ENCODE measurements at regions not wholly inside any gene's neighbourhood (a gene's known extent, or its start where the extent isn't known, plus 50 kb on each side); places are given as distances from the start of the nearest gene placed in this dataset.

DNA sequence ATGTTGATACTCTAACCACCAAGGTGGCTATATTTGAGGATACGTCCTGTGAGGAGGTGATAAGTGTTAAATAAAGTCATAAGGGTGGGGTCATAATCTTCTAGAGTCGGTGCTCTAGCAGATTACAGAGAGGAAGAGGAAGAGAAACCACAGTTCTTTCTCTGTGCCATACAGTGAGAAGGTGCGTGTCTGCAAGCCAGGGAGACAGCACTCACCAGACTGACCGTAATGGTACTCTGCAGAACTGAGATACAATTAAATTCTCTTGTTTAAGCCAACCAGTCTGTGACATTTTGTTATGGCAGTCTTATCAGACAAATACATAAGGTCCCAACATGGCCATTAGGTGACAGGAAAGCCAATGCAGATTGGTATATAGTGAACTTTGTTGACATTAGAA is 480.9 kb upstream of the IGFBP7 start:
- Histone ChIP-seq H4K20me1 (ENCODE audit: control insufficient read depth, insufficient read depth, low read depth, low read length) (no peaks in the 10 kb centered on the region), H3F3A (ENCODE audit: control insufficient read depth, insufficient read depth) (no peaks in the 10 kb centered on the region), H3K27me3 (ENCODE audit: control insufficient read depth, low read length) (no peaks in the 10 kb centered on the region), H3K36me3 (ENCODE audit: control insufficient read depth, low read length) (no peaks in the 10 kb centered on the region), H3K4me2 (ENCODE audit: low read length) (no peak overlapping the region), H3K27ac (ENCODE audit: low read depth, low read length) (no peak overlapping the region), H3K9me3 (ENCODE audit: control insufficient read depth, insufficient read depth, low read length) (no peaks in the 10 kb centered on the region), H3K4me3 (ENCODE audit: low read length) (no peak overlapping the region), H3K79me2 (ENCODE audit: control insufficient read depth, low read length) (no peaks in the 10 kb centered on the region), H3K4me1 (ENCODE audit: control insufficient read depth, low read length) (no peaks in the 10 kb centered on the region), H3K9me2 (replicated peaks; ENCODE audit: control insufficient read depth, low read length) (no peaks in the 10 kb centered on the region)
- no peak for TF ChIP-seq EZH2phosphoT487 (IDR thresholded peaks at IDR 0.05; ENCODE audit: borderline replicate concordance, low read length)
- TF ChIP-seq, protein P1, sequence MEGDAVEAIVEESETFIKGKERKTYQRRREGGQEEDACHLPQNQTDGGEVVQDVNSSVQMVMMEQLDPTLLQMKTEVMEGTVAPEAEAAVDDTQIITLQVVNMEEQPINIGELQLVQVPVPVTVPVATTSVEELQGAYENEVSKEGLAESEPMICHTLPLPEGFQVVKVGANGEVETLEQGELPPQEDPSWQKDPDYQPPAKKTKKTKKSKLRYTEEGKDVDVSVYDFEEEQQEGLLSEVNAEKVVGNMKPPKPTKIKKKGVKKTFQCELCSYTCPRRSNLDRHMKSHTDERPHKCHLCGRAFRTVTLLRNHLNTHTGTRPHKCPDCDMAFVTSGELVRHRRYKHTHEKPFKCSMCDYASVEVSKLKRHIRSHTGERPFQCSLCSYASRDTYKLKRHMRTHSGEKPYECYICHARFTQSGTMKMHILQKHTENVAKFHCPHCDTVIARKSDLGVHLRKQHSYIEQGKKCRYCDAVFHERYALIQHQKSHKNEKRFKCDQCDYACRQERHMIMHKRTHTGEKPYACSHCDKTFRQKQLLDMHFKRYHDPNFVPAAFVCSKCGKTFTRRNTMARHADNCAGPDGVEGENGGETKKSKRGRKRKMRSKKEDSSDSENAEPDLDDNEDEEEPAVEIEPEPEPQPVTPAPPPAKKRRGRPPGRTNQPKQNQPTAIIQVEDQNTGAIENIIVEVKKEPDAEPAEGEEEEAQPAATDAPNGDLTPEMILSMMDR (IDR thresholded peaks at IDR 0.05; ENCODE audit: low read depth, low read length, poor library complexity, severe bottlenecking): no peak

DNA sequence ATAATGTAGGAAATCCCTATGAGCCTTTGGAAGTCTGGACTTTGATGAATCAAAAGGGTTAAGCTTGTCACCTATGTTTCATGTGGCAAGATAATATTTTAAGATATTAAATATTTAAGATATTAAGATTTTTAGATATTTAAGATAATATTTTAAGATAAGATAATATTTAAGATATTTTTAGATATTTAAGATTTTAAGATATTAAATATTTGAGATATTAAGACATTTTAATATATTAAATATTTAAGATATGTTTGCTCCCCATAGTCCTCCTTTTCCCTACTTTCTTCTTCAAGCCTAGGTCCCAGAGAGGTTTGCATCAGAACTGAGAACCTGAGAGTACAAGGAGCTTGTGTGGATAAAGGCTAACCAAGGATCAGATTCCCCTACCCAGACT is 478.4 kb upstream of the IGFBP7 start:
- H4K20me1 ChIP-seq (ENCODE audit: control insufficient read depth, insufficient read depth, low read depth, low read length): no peaks in the 10 kb centered on the region
- no peaks in the 10 kb centered on the region for H3K79me2 ChIP-seq (ENCODE audit: control insufficient read depth, low read length)
- no peaks in the 10 kb centered on the region for H3K9me3 ChIP-seq (ENCODE audit: control insufficient read depth, insufficient read depth, low read length)
- H3K9me2 ChIP-seq (replicated peaks; ENCODE audit: control insufficient read depth, low read length): no peaks in the 10 kb centered on the region
- no peaks in the 10 kb centered on the region for H3K27me3 ChIP-seq (ENCODE audit: control insufficient read depth, low read length)
- H3K4me2 ChIP-seq (ENCODE audit: low read length): no peak overlapping the region
- H3K27ac ChIP-seq (ENCODE audit: low read depth, low read length): no peak overlapping the region
- no peaks in the 10 kb centered on the region for H3K4me1 ChIP-seq (ENCODE audit: control insufficient read depth, low read length)
- no peaks in the 10 kb centered on the region for H3F3A ChIP-seq (ENCODE audit: control insufficient read depth, insufficient read depth)
- no peaks in the 10 kb centered on the region for H3K36me3 ChIP-seq (ENCODE audit: control insufficient read depth, low read length)
- no peak overlapping the region for H3K4me3 ChIP-seq (ENCODE audit: low read length)
- TF ChIP-seq, protein P1 (IDR thresholded peaks at IDR 0.05; ENCODE audit: low read depth, low read length, poor library complexity, severe bottlenecking): no peak
- TF ChIP-seq EZH2phosphoT487 (IDR thresholded peaks at IDR 0.05; ENCODE audit: borderline replicate concordance, low read length): no peak

DNA sequence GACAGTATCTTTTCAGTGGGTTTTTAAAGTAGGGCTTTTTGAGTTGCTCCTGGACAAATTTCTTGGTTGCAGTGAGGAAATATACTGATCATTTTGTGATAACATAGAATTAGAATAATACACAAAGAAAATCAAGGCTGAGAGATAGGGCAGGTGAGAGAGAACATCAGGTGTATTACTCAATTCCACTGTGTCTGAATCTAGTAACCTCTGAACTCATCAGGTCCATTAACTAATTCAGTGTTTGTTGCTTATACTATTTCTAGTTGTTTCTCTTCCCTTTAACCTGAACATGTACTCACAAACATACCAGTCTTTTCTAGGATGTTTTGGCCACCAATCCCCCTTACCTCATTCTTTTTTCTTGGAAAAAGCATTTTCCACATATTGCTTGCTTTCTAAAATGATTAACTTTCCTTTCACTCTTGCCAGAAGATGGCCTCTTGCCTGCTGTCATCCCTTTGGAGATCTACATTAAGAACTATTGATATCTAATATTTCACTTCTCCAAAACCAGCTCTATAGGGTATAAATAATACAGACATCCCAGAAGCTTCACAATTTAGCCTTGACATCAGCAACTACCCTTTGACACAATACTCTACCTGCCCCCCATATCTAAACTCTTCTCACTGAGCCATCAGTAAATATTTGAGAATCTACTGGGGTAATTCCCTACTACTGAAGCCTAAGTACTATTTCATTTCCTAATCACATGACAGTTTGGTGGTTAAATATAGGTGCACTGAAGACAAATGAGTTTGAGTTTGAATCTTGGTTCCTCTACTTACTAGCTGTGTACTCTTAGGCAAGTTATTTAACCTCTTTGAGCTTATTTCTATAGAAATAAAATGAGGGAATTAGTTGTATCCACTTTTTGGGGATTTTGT is 470.8 kb upstream of the IGFBP7 start:
- Histone ChIP-seq H3K27me3 (ENCODE audit: control insufficient read depth, low read length) (no peaks in the 10 kb centered on the region), H3K9me2 (replicated peaks; ENCODE audit: control insufficient read depth, low read length) (no peaks in the 10 kb centered on the region), H3F3A (ENCODE audit: control insufficient read depth, insufficient read depth) (no peaks in the 10 kb centered on the region), H4K20me1 (ENCODE audit: control insufficient read depth, insufficient read depth, low read depth, low read length) (no peaks in the 10 kb centered on the region), H3K4me2 (ENCODE audit: low read length) (no peak overlapping the region), H3K4me3 (ENCODE audit: low read length) (no peak overlapping the region), H3K79me2 (ENCODE audit: control insufficient read depth, low read length) (no peaks in the 10 kb centered on the region), H3K4me1 (ENCODE audit: control insufficient read depth, low read length) (no peaks in the 10 kb centered on the region), H3K27ac (ENCODE audit: low read depth, low read length) (no peak overlapping the region), H3K36me3 (ENCODE audit: control insufficient read depth, low read length) (no peaks in the 10 kb centered on the region), H3K9me3 (ENCODE audit: control insufficient read depth, insufficient read depth, low read length) (no peaks in the 10 kb centered on the region)
- no peak for TF ChIP-seq EZH2phosphoT487 (IDR thresholded peaks at IDR 0.05; ENCODE audit: borderline replicate concordance, low read length)
- TF ChIP-seq, protein P1 (IDR thresholded peaks at IDR 0.05; ENCODE audit: low read depth, low read length, poor library complexity, severe bottlenecking): no peak

Data from DOHH2 (cell line).